ENCODE measurements at regions not wholly inside any gene's neighbourhood (a gene's known extent, or its start where the extent isn't known, plus 50 kb on each side); places are given as distances from the start of the nearest gene placed in this dataset.

DNA sequence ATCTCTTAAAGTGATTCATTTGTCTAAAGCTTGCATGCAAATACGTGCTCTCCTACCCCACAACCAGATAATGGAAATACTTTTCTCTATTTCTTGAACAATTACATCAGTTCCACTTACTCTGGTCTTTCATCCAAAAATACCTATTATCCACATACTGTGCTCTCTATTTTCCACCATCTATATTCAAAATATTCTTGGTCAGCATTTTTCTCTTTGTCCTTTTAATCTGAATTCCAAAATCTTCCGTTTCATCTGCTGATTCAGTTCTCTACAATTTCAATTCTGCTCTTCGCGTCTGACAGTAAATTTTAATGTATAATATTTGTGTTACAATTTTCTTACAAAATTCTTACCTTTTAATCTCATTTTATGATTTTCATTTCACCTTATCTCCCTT, 110.3 kb downstream of the ZNF648 start:
- H3K4me3 ChIP-seq (ENCODE audit: low read length), result no peak overlapping the region
- TF ChIP-seq CTCF (IDR thresholded peaks at IDR 0.05; ENCODE audit: insufficient read depth, low read depth, low read length, missing control alignments), result no peak
- no peak for DNase-seq (ENCODE audit: low read depth)

DNA sequence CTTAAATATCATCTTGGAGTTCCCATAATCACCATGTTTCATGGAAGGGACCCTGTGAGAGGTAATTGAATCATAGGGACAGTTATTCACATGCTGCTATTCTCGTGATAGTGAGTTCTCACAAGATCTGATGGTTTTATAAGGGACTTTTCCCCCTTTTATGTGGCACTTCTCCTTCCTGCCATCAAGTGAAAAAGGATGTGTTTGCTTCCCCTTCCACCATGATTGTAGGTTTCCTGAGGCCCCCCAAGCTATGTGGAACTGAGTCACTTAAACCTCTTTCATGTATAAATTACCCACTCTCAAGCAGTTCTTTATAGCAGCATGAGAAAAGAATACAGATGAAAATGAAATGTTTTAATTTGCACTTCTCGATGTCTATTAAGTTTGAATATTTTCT, 112.0 kb downstream of the ZNF648 start:
- H3K4me3 ChIP-seq (ENCODE audit: low read length), result no peak overlapping the region
- no peak for TF ChIP-seq CTCF (IDR thresholded peaks at IDR 0.05; ENCODE audit: insufficient read depth, low read depth, low read length, missing control alignments)
- DNase-seq (ENCODE audit: low read depth), result no peak

DNA sequence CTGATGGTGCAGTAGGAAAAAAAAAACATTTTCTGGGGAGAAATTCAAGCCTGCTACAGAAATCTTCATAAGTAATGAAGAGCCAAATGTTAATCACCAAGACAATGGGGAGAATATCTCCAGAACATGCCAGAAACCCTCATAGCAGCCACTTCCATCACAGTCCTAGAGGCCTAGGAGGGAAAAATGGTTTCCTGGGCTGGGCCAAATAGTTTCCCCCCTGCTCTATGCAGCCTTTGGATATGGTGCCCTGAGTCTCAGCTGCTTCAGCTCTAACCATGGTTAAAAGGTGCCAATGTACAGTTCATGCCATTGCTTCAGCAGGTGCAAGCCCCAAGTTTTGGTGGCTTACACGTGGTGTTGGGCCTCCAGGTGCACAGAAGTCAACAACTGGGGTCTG, 113.1 kb downstream of the ZNF648 start:
- no peak for TF ChIP-seq CTCF (IDR thresholded peaks at IDR 0.05; ENCODE audit: insufficient read depth, low read depth, low read length, missing control alignments)
- no peak for DNase-seq (ENCODE audit: low read depth)
- H3K4me3 ChIP-seq (ENCODE audit: low read length), result no peak overlapping the region

- H3K4me3 ChIP-seq (ENCODE audit: low read length), result no peak overlapping the region
- DNase-seq (ENCODE audit: low read depth), result no peak
- no peak for TF ChIP-seq CTCF (IDR thresholded peaks at IDR 0.05; ENCODE audit: insufficient read depth, low read depth, low read length, missing control alignments)
These were observed 114.1 kb downstream of the ZNF648 start for GRCh38 chr1:181947441-181947840.

GRCh38 chr1:181936768-181937581, 124.5 kb downstream of the ZNF648 start:
- TF ChIP-seq CTCF (IDR thresholded peaks at IDR 0.05; ENCODE audit: insufficient read depth, low read depth, low read length, missing control alignments), result peak; percentile 86
- H3K4me3 ChIP-seq (ENCODE audit: low read length), result no peak overlapping the region
- DNase-seq (ENCODE audit: low read depth), result peak; percentile 72

GRCh38 chr1:181936269-181936668, 125.2 kb downstream of the ZNF648 start:
- DNase-seq (ENCODE audit: low read depth), result no peak
- TF ChIP-seq CTCF (IDR thresholded peaks at IDR 0.05; ENCODE audit: insufficient read depth, low read depth, low read length, missing control alignments), result no peak
- no peak overlapping the region for H3K4me3 ChIP-seq (ENCODE audit: low read length)

- TF ChIP-seq CTCF (IDR thresholded peaks at IDR 0.05; ENCODE audit: insufficient read depth, low read depth, low read length, missing control alignments), result no peak
- DNase-seq (ENCODE audit: low read depth), result no peak
These were observed 129.6 kb downstream of the ZNF648 start for GRCh38 chr1:181931873-181932272.

More at GRCh38 chr1:181931873-181932272, 129.6 kb downstream of the ZNF648 start:
- H3K4me3 ChIP-seq (ENCODE audit: low read length), result no peak overlapping the region

Data from epithelial cell of esophagus (primary cell).